HCT116 (cell line): ENCODE measurements at regions not wholly inside any gene's neighbourhood (a gene's known extent, or its start where the extent isn't known, plus 50 kb on each side); places are given as distances from the start of the nearest gene placed in this dataset.

Experiments used
- ATAC-seq: fragments of 200-7000 bp; cut with Tn5 transposase; 2 replicates; pipeline ENCODE4 v1.9.1; 2020; ENCODE audit warnings: mild to moderate bottlenecking, moderate library complexity
- BruUV-seq: library from RNA; stranded (reverse); fragments of 400-500 nt; replicated peaks from 2 replicates; lab custom pipeline; 2021; lab: Mats Ljungman, UMichigan
- CTCF ChIA-PET: fragments of 300-600 bp; sonication (Branson Sonifier 250); formaldehyde crosslinking; loops from one replicate; lab custom pipeline; 2021; ENCODE audit warnings: antibody characterized with exemption; lab: Charles Lee
- POLR2A ChIA-PET: fragments of 300-600, 350-600 bp; sonication (Branson Sonifier 250); formaldehyde crosslinking; loops from one replicate; lab custom pipeline; 2021; ENCODE audit warnings: antibody characterized with exemption; lab: Charles Lee
- RAD21 ChIA-PET, 2 experiments: fragments of 300-600 bp; sonication (Branson Sonifier 250); formaldehyde crosslinking; loops; one replicate each; lab custom pipeline; 2023; ENCODE audit warnings: low total read pairs in 2 of 2; ENCODE audit not compliant: uncharacterized antibody in 2 of 2, unreplicated experiment in 2 of 2, low non-redundant PET in 1 of 2; lab: Charles Lee
- DNase-seq: peaks from one replicate; pipeline ENCODE4 v3.0.0-alpha.2; 2010; ENCODE audit warnings: low read depth, low spot score
- H2AFZ ChIP-seq: fragments of 200-600 bp; shearing (Covaris generic), sonication (generic); 2 replicates; pipeline ENCODE4 v1.6.1; 2017; ENCODE audit warnings: low read depth, mixed run types, mixed read lengths, antibody characterized with exemption, low read length; ENCODE audit not compliant: poor library complexity, severe bottlenecking
- H3K27ac ChIP-seq: 2 replicates; pipeline ENCODE4 v1.5.1; 2012; ENCODE audit warnings: low read depth, low read length
- H3K27me3 ChIP-seq: fragments of 200-600 bp; sonication (generic); 2 replicates; pipeline ENCODE4 v1.6.1; 2016; ENCODE audit warnings: mixed run types, low read length, mixed read lengths; ENCODE audit not compliant: insufficient read depth
- H3K36me3 ChIP-seq, 2 experiments: fragments of 200-500 bp in 1 of 2; fragments of 200-600 bp in 1 of 2; sonication (Bioruptor generic) in 1 of 2; sonication (generic) in 1 of 2; 2 replicates each; pipeline versions ENCODE4 v1.5.1 to v1.6.1; 2014 to 2016; ENCODE audit warnings: low read length in 2 of 2, inconsistent platforms in 1 of 2, mixed read lengths in 1 of 2, mixed run types in 1 of 2; ENCODE audit not compliant: insufficient read depth in 2 of 2, control insufficient read depth in 1 of 2
- H3K4me1 ChIP-seq, 2 experiments: fragments of 200-600 bp in 1 of 2; sonication (generic) in 1 of 2; 2 replicates each; pipeline versions ENCODE4 v1.5.1 to v1.6.1; 2012 to 2017; ENCODE audit warnings: low read length in 2 of 2, inconsistent platforms in 1 of 2, mild to moderate bottlenecking in 1 of 2, mixed read lengths in 1 of 2, mixed run types in 1 of 2, moderate library complexity in 1 of 2; ENCODE audit not compliant: insufficient read depth in 2 of 2, control insufficient read depth in 1 of 2
- H3K4me2 ChIP-seq: fragments of 200-600 bp; sonication (generic); 2 replicates; pipeline ENCODE4 v1.6.1; 2017; ENCODE audit warnings: mixed run types, low read length, mixed read lengths
- H3K4me3 ChIP-seq, 2 experiments: fragments of 200-600 bp in 1 of 2; sonication (generic) in 1 of 2; replicated peaks in 1 of 2; 2 replicates each; pipeline ENCODE4 v1.5.1; 2011 to 2016; ENCODE audit warnings: low read length in 2 of 2, control low read depth in 1 of 2, low read depth in 1 of 2, mild to moderate bottlenecking in 1 of 2, mixed read lengths in 1 of 2, mixed run types in 1 of 2
- H3K79me2 ChIP-seq: fragments of 200-600 bp; sonication (generic); 2 replicates; pipeline ENCODE4 v1.6.1; 2017; ENCODE audit warnings: mild to moderate bottlenecking, mixed run types, low read length, moderate library complexity, mixed read lengths; ENCODE audit not compliant: insufficient read depth
- H3K9ac ChIP-seq: fragments of 200-600 bp; sonication (generic); 2 replicates; pipeline ENCODE4 v1.6.1; 2016; ENCODE audit warnings: low read length, mixed read lengths
- H3K9me2 ChIP-seq: fragments of 200-600 bp; sonication (generic), shearing (Covaris generic); 2 replicates; pipeline ENCODE4 v1.6.1; 2017; ENCODE audit warnings: mixed run types, mild to moderate bottlenecking, moderate library complexity; ENCODE audit not compliant: insufficient read depth
- H3K9me3 ChIP-seq, 2 experiments: fragments of 200-500 bp in 1 of 2; fragments of 200-600 bp in 1 of 2; sonication (Bioruptor generic) in 1 of 2; sonication (generic) in 1 of 2; 2 replicates each; pipeline ENCODE4 v1.6.1; 2014 to 2017; ENCODE audit warnings: low read length in 2 of 2, mixed read lengths in 2 of 2, inconsistent platforms in 1 of 2, low read depth in 1 of 2, mild to moderate bottlenecking in 1 of 2, mixed run types in 1 of 2, moderate library complexity in 1 of 2; ENCODE audit not compliant: control insufficient read depth in 1 of 2, insufficient read depth in 1 of 2
- H4K20me1 ChIP-seq: fragments of 200-600 bp; sonication (generic), shearing (Covaris generic); 2 replicates; pipeline ENCODE4 v1.6.1; 2017; ENCODE audit warnings: mixed run types, mild to moderate bottlenecking, moderate library complexity; ENCODE audit not compliant: insufficient read depth
- POLR2AphosphoS5 ChIP-seq: IDR thresholded peaks from 2 replicates; pipeline ENCODE4 v1.6.1; 2011; ENCODE audit warnings: mild to moderate bottlenecking, low read depth, low read length, moderate library complexity
- RAD21 ChIP-seq: IDR thresholded peaks from 2 replicates; pipeline ENCODE4 v1.6.1; 2012; ENCODE audit warnings: low read depth, mild to moderate bottlenecking
- REST ChIP-seq: IDR thresholded peaks from 2 replicates; pipeline ENCODE4 v1.6.1; 2012; ENCODE audit warnings: low read depth
- ZBTB33 ChIP-seq: IDR thresholded peaks from 2 replicates; pipeline ENCODE4 v1.6.1; 2011; ENCODE audit warnings: mild to moderate bottlenecking, low read length, moderate library complexity; ENCODE audit not compliant: insufficient replicate concordance; ENCODE audit errors: extremely low read depth
- intact Hi-C: fragments of 100-400 bp; cut with micrococcal nuclease; formaldehyde crosslinking; loops from 2 replicates; pipeline ENCODE4 v1.10.0; 2022

- ChIA-PET RAD21 (no interaction called here), CTCF (interaction anchor here (1.3 kb wide), 1 partner anchor 465 kb away, joined by 3 read pairs; no protein-coding TSS in a partner anchor), POLR2A (no interaction called here)
- Histone ChIP-seq H2AFZ (no peak overlapping the region), H3K36me3 (no peaks in the 10 kb centered on the region), H4K20me1 (no peaks in the 10 kb centered on the region), H3K79me2 (no peaks in the 10 kb centered on the region), H3K9me2 (no peaks in the 10 kb centered on the region), H3K9me3 (no peaks in the 10 kb centered on the region), H3K27ac (no peak overlapping the region), H3K4me1 (peaks cover 6 to 13% of the 10 kb centered on the region in 2 experiments; a peak in 3 of 4 replicates), H3K9ac (no peak overlapping the region), H3K4me2 (no peak overlapping the region), H3K27me3 (no peaks in the 10 kb centered on the region; the same call in 1 of the 2 replicates), H3K4me3 (no peak overlapping the region)
- intact Hi-C loops, result no loop called here
- TF ChIP-seq ZBTB33, result no peak
- TF ChIP-seq REST, result no peak
- TF ChIP-seq POLR2AphosphoS5, result no peak
- no peak for TF ChIP-seq RAD21
- DNase-seq (no peak), ATAC-seq (no peak)
- BruUV-seq, result no TSS peak
Measured at GRCh38 chr6:159639721-159640120, 53.3 kb downstream of the SOD2 start.
